ENCODE measurements at regions not wholly inside any gene's neighbourhood (a gene's known extent, or its start where the extent isn't known, plus 50 kb on each side); places are given as distances from the start of the nearest gene placed in this dataset.

- DNase-seq: no peak
Observed at GRCh38 chr16:82236415-82236814, 66.4 kb upstream of the MPHOSPH6 start.

GRCh38 chr16:82232806-82233205, 62.8 kb upstream of the MPHOSPH6 start:
- no peak for DNase-seq

GRCh38 chr16:82231008-82231787, 61.2 kb upstream of the MPHOSPH6 start:
- no peak for DNase-seq

GRCh38 chr16:82229800-82230619, 60.0 kb upstream of the MPHOSPH6 start:
- peak; percentile 8 for DNase-seq

- no peak for DNase-seq
Observed at GRCh38 chr16:82226327-82226726, 56.3 kb upstream of the MPHOSPH6 start.

- DNase-seq: no peak
Observed at GRCh38 chr16:82224821-82225220, 54.8 kb upstream of the MPHOSPH6 start.

- DNase-seq: no peak
Observed at GRCh38 chr16:82220541-82220940, 50.5 kb upstream of the MPHOSPH6 start.

All from NCI-H2227 treated with DMSO at 0.1 percent for 48 hours (cell line).